GM18873 (cell line): ENCODE measurements at regions not wholly inside any gene's neighbourhood (a gene's known extent, or its start where the extent isn't known, plus 50 kb on each side); places are given as distances from the start of the nearest gene placed in this dataset.

Source experiments
- ATAC-seq: cut with Tn5 transposase; IDR thresholded peaks from one replicate; pipeline ENCODE4 v1.9.1; 2021; ENCODE audit warnings: mild to moderate bottlenecking, moderate library complexity, moderate number of reproducible peaks; ENCODE audit not compliant: unreplicated experiment, low FRiP score

DNA sequence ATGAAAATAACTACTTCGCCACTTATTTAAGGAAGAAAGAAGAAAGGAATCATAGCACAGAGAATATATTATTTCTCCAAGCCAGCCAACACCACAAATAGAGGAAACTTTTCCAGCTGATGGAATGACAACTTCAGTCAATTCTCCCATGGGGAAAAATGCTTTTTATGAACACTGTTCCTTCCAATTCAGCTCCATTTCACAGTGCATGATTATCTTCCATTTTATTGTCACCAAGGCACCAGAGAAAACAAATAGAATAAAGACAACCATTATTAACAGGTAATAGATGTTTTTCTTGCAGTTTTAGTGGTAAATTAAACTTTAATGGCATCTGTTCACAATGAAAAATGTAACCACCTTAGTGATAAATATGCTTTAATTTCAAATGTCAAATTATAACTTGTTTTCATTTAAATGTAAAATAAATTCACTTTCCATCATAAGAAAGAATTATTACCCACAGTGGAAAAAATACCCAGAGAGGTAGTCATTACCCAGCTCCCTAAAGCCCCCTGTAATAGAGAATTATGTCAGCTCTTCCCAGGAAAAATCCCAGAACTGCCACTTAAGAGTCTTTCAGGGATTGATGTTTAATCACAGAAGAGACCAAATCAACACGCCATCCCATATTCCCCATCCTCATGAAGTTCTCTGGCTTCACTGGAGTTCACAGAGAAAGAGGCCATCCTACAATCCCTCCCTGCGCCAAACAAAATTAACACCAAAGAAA is 828.3 kb upstream of the TMEM132C start:
- no peak for ATAC-seq

DNA sequence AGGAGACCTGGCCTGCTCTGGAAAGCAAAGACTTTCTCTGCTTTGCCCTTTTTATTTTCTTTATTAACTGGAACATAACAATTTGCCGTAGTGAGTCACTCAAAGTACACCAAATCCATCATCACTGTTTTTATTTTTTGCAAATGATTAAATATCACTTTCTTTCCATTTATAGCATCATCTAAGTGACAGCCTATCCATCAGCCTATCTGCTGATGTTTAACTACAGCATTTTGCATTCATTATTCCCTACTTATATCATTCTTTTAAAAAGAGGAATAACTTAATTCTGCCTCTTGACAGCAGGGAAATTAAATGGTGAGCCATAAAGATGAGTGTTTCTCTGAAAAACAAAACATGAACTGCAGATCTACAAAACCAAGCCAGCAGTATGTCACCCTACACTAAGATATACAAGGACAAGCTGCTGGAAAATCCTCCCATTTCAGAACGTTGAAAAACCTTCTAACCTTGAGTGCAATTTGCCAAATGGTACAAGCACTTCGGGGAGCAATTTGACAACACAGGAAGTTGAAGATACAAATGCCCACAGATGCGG is 821.3 kb upstream of the TMEM132C start:
- no peak for ATAC-seq

DNA sequence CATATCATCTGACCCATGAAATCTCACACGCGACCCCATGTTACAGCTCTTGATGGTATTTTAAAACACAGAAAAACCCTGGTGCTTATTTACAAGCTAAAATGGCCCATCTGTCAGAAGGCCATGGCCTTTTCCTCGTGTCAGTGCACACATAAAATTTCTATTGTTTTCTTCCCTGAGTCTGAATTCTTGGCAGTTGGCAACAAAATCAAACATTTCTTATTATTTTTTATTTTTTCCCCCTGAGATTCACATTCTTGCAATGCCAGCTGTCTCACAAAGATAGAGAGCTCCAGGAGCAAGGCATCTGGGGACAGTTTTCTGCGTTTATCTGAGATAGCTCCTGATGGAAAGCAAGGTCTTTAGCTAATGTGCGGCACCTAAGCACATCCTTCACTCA is 818.1 kb upstream of the TMEM132C start:
- no peak for ATAC-seq

DNA sequence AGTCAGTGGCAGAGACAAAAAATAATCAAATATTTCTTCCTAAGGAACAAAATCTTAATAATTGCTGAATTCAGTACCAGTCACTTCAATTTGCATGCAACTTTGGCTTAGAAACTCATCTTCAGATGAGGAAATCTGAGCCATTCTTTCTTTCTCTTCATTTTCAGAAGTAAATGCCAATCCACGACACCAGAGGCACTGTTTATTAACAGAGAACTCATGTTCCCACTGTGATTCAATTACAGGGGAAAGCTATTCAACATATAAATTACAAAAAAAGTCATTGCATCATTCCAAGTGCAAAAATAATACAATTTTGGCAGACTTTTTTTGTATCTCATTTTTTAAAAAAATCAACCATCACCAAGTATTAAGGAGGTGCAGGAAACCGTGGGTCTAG is 816.1 kb upstream of the TMEM132C start:
- no peak for ATAC-seq

DNA sequence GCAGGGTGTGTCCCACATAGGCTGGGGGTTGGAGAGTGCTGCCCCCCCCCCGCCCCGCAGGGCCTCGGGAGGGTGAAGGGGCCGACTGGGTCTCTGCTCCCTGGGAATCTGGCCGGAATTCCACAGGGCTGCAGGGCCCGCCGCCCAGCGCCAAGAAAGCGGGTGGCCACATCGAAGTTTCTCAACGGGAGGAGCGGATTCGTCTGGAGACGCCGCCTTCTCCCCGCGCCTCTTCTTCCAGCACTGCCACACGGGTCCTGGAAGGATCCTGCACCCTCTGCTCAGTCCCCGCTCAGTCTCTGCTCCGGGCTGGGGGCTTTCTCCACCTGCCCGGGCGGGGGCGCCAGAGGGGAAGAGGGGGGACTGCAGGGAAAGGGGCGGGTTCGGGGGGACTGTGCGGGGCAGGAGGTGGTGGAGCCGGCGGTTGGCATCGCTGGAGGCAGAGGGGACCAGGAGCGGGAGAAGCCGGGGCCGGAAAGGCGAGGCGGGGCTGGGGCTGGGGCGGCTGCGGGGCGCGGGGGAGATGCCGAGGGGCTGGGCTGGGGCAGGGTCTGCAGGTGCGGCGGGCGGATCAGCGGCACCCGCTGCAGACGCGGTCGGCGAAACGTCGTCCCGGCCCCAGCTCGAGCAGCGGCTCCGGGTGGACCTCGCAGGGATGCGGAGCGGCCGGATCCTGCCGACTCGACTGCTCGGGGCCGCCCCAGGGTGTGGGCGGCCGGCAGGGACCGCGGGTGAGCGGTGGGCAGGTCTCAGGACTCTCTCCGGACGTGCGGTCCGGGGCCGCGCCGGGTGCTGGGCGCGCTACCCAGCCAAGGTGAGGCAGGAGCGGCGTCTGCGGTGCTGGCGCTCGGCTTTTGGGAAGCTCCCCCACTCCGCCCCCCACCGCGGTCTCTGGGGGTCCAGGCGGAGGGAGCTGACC is 811.4 kb upstream of the TMEM132C start:
- ATAC-seq = no peak

DNA sequence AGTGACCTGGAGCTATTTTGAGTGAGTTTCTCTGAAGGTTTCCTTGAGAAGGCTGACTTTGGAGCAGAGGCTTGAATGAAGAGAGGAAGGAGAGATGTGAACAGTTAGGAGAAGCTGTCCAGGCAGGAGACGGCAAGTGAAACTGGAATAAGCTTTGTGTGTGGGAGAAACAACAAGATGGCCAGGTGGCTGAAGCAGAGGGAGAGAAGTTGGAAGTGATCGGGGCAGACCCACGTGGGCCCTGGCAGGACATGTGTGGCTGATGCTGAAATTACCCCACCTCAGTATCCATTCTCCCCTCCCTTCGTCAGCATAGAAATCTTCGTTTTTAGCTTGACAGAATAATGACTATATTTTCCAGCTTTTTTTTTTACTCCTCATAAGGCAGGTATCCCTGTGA is 809.2 kb upstream of the TMEM132C start:
- no peak for ATAC-seq

DNA sequence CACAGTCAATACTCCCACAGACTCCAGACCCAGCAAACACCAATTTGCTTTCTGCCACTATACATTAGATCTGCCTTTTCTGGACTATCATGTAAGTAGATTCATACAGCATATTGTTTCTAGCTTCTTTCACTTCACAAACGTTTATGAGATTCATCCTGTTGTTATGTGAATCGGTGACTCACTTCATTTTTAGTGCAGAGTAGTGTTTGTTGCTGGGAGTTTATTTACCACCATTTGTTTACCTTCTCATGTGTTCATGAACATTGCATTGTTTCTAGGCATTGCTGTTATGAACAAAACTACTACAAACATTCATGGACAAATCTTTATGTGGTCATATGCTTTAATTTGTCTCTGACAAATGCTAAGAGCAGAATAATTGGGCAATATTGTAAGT is 807.8 kb upstream of the TMEM132C start:
- no peak for ATAC-seq

DNA sequence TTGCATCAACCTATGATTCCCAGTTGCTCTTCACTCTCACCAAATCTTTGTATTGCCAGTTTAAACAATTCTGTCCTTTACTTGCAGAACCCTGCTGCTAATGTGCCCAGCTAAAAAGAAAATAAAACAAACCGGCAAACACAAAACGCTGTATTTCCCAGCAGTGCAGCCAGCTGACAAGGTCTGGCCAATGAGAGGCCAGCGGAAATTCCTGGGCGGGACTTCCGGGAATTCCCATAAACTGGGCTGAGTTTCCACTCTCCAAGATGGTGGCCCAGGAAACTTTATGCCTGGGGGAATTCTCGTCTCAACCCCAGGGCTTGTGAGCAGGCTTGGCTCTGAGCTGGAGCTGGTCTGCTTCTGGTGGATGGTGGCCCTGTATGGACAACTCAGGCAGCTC is 807.3 kb upstream of the TMEM132C start:
- ATAC-seq = no peak

DNA sequence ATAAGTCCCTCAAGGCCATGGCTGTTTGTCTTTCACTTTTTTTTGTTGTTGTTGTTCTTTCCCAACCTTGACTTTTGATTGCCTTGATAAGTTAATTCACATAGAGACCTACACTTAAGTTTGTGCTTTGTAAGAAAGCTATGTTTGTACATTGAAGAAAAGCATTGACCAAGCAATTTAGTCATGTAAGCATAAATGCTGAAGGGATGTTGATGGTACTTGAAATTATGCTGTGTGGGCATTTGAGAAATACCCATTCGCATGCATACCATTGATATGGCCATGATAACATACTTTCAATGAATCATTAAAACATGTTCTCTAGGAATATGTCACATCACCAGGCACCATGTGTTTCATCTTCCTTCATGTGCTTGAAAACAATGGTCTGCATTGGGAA is 803.7 kb upstream of the TMEM132C start:
- no peak for ATAC-seq

DNA sequence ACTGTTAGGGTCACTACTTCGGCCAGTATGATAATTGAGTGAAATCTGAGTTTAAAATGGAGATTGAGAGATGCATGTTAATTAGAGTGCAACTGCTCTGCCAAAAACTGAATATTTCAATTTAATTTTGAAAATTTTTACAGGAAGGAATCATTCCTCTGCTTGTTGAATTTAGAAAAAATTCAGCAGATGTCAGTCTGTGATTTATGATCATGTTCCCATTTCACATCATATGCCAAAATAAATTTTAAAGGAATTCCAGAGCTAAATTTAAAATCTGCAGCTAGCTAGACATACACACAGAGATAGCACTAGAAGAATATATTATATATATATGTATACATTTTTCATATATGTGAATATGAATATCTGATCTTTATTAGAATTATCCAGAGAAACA is 797.6 kb upstream of the TMEM132C start:
- ATAC-seq = no peak

DNA sequence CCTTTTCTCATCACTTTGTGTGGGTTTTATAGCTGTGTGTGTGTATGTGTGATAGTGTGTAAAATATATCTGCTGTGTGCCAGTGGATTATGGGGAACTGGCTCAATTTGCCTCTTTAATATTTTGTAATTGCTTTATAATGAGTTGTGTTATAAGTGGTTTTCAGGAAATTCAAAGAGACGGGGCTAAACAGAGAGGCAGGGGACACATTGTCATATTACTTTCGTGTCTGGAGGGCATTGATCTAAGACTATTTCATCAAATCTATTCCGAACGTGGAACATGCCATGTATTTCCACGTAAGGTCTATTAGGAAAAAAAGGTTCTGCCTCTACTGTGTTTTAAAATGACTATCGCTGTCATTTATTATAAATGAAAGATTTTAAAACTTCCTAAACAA is 793.2 kb upstream of the TMEM132C start:
- ATAC-seq = no peak

DNA sequence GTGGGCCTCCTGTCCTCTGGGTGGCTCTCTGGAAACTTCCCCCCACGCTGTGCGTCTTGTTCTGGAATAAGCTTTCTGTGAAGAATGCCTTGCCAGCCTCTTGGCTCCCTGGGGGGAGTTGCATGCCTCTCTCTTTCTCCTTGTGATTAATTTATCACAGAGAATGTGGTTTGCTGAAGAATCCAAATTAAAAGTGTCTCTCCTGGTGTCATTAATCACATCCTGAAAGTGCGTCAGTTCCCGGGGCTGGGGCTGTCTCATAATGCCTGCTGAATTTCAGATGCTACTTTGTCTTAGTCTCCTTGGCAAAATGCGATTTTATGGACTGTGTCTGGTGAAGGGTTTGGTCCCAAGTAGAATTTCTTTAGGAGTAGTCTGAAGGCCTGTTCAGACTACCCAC is 787.7 kb upstream of the TMEM132C start:
- no peak for ATAC-seq

DNA sequence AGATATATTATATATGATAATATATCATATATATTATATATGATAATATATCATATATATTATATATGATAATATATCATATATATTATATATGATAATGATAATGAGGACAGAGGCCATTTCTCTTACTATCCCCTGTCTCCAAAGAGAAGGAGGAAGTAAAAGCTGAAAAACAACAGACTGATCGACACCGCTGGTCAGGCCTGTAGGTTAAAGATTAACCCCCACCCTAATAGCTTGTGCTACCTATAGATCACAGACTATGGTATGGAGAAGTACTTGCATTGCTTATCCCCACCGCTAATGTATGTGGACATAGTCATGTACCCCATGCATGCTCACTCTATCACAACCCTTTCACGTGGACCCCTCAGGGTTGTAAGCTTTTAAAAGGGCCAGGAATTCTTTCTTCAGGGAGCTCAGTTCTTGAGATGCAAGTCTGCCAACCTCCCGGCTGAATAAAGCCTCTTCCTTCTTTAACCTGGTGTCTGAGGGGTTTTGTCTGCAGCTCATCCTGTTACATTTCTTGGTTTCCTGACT is 786.1 kb upstream of the TMEM132C start:
- ATAC-seq = no peak

DNA sequence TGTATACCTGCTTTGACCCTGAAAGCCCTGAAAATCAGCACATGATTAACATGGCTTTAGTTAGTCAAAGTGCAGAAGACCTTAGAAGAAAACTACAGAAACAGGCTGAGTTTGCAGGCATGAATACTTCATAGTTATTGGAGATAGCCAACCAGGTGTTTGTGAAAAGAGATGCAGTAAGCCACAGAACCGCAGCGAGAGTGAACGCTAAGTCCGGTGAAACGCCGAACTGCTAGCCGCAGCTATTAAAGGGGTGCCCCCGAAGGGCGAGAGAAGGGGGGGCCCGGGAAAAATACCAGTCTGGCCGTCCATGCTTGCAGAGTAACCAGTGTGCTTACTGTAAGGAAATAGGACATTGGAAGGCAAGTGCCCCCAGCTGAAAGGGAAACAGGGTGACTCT is 784.0 kb upstream of the TMEM132C start:
- ATAC-seq = no peak

DNA sequence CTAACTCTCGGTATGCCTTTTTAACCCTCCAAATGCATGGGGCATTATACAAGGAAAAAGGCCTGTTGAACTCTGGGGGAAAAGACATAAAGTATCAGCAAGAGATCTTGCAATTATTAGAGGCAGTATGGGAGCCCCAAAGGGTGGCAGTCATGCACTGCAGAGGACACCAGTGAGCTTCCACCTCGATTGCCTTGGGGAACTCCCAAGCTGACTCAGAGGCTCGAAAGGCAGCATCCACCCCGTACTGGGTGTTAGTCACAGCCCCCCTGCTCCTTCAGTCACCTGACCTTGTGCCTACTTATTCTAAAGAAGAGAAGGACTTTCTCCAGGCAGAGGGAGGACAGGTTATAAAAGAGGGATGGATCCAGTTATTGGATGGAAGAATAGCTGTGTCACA is 781.4 kb upstream of the TMEM132C start:
- ATAC-seq = no peak

DNA sequence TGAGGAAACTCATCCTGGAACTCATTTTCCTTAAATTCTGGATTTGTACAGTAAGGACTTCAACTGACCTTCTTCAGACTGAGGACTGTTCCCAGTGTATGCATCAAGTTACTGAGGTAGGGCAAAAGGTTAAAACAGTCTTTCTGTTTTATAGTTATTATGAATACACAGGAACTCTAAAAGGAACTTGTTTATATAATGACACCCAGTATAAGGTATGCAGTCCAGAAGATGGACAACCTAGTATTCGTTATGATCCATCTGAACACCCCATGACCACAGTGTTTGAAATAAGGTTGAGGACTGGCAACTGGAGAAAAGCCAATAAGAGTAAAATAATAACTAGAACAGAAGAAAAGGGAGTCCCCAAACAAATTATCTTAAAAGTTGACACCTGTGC is 779.9 kb upstream of the TMEM132C start:
- ATAC-seq = no peak

DNA sequence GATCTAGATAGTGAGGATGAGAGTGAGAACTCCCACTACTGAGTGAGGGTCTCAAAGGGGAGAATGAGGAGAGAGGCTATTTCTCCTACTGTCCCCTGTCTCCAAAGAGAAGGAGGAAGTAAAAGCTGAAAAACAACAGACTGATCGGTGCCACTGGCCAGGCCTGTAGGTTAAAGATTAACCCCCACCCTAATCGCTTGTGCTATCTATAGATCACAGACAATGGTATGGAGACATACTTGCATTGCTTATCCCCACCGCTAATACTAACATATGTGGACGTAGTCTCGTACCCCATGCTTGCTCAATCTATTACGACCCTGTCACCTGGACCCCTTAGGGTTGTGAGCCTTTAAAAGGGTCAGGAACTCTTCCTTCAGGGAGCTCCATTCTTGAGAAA is 777.9 kb upstream of the TMEM132C start:
- no peak for ATAC-seq

DNA sequence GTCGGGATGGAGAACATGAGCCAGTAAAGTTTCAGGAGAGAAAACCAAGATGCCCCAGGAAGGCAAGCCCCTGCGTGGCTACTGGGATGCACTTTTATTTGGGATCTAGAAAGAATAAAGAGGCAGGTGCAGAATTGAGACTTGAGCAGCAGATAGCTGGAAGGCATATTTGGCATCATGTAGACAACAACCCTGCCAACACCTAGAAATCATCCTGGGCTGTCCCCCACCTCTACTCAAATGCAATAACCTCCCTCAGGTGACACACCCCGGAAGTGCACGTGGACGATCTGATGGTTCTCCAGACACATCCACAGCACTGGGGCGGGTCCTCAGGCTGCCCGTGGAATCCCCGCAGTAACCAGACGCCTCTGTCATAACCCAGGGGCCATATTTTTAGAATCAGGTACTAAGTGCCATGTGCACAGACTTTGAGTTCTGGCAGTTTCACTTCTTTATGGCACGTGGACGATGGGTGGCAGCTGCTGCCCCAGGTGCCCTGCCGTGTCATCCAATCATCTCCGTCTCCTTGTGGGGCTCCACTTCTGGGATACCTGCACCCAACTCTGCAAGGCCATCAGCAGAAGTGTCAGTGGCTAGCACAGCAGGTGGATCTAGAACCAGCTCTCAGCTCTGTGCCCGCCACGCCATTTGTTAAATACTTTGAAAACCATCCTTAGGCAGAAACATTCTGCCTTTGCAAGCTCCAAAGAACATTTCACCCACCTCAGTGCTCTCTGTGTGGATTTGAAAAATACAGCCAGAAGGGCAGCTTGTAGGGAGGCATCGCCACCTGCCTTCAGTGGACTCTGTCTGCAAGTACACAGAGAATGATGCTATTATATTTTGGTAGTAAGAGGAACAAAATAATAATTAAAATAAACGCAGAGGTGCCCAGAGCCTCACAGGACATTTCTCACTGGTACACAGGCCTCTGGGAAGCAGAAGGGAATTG is 771.7 kb upstream of the TMEM132C start:
- no peak for ATAC-seq

DNA sequence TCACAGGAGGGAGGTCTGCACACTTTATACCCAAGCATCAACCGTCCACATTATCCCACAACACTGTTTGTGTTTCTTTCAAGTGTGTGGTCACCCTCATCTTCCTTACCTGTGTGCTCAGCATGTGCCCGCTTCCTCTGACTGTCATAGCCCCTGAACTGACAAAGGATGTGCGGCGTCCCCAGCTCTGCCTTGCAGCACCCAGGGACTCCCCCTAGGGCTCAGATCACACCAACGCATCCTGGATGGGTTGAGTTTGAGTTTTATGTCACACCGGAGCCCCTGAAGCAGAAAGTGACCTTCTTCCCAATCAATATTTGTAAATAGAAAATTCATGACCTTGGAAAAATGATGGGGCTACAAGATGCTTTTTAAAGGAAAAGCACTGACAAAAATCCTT is 770.7 kb upstream of the TMEM132C start:
- ATAC-seq = no peak

DNA sequence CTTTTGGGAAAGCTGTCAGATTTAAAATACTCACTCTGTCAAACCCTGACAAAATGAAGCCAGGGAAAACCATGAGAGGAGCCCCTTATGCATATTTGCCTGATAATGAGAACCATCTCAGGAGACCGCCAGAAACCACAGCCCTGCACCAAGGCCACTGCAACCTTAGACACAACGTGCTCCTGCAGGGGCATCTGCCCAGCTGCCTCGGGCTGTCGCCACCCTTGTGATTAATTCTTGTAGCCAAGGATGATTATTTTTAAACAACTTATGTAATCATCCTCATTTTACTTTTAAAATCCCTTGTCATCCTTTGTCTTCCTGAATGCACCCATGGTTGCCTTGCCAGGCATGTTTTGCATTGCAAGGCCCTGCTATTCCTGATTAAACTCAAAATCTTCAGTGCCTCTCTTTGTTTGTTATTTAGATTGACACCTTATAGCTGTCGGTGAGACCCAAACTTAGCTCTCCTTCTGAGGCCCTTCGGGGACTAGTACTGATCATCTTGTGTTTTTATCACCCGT is 766.4 kb upstream of the TMEM132C start:
- ATAC-seq = no peak
